ENCODE measurements at regions not wholly inside any gene's neighbourhood (a gene's known extent, or its start where the extent isn't known, plus 50 kb on each side); places are given as distances from the start of the nearest gene placed in this dataset.

DNA sequence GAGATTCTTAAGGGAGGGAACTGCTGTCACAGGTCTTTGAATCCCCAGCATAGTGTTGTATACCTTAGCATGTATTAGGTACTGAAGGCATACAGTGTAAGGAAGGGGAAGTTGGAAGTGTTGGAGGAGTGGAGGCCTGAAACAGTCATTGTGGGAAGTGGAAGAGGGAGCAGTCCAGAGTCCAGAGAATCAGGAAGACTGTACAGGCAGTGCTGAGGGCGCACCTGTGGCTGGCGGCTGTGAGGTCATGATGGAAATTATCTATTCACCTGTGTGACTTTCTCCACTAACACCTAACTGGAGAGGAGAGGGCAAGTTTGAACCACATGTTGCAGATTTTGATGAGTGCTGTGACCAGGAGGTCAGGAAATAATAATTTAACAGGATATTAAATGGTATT lies 119.7 kb upstream of the NIPBL start:
- no peak overlapping the region for H3K4me3 ChIP-seq
- H3K36me3 ChIP-seq: no peaks in the 10 kb centered on the region
- DNase-seq: no peak
- TF ChIP-seq, protein P1, sequence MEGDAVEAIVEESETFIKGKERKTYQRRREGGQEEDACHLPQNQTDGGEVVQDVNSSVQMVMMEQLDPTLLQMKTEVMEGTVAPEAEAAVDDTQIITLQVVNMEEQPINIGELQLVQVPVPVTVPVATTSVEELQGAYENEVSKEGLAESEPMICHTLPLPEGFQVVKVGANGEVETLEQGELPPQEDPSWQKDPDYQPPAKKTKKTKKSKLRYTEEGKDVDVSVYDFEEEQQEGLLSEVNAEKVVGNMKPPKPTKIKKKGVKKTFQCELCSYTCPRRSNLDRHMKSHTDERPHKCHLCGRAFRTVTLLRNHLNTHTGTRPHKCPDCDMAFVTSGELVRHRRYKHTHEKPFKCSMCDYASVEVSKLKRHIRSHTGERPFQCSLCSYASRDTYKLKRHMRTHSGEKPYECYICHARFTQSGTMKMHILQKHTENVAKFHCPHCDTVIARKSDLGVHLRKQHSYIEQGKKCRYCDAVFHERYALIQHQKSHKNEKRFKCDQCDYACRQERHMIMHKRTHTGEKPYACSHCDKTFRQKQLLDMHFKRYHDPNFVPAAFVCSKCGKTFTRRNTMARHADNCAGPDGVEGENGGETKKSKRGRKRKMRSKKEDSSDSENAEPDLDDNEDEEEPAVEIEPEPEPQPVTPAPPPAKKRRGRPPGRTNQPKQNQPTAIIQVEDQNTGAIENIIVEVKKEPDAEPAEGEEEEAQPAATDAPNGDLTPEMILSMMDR (IDR thresholded peaks at IDR 0.05): no peak
- TF ChIP-seq EP300 (IDR thresholded peaks at IDR 0.05): no peak
- TF ChIP-seq POLR2AphosphoS5 (IDR thresholded peaks at IDR 0.05): no peak
- no peak for TF ChIP-seq POLR2A (IDR thresholded peaks at IDR 0.05)
- H3K4me1 ChIP-seq: no peaks in the 10 kb centered on the region
- ATAC-seq (ENCODE audit: low FRiP score in 2 of 2): peak in 1 of 2 donors; percentile 46
- no peaks in the 10 kb centered on the region for H3K27me3 ChIP-seq
- WGBS, 2 donors: 88 to 96% methylated on average over 2 of the region's 2 CpGs
- H3K27ac ChIP-seq: no peak overlapping the region
- H3K9me3 ChIP-seq: no peaks in the 10 kb centered on the region

DNA sequence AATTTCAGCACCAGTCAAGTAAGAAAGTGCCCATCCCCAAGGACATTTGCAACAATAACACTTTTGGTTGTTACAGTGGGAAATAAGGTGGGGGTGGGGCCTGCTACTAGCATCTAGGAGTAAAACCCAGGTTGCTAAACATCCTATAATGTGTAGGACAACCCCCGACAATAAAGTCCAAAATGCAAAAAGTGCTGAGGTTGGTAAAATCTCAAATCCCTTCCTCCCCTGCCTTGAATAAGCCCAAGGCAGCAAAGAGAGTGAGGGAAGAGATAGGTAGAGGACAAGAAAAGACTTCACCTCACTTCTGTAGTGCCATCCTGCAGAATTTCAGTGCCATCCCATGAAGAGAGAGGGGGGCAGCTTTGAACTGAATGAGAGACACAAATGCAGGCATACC lies 117.5 kb upstream of the NIPBL start:
- ATAC-seq (ENCODE audit: low FRiP score in 2 of 2) (no peak), DNase-seq (no peak)
- WGBS, 2 donors: 69 to 100% methylated on average over 1 of the region's 1 CpG
- H3K27me3 ChIP-seq: no peaks in the 10 kb centered on the region
- no peaks in the 10 kb centered on the region for H3K9me3 ChIP-seq
- no peaks in the 10 kb centered on the region for H3K4me1 ChIP-seq
- no peaks in the 10 kb centered on the region for H3K36me3 ChIP-seq
- TF ChIP-seq POLR2AphosphoS5 (IDR thresholded peaks at IDR 0.05) (no peak), EP300 (IDR thresholded peaks at IDR 0.05) (no peak), POLR2A (IDR thresholded peaks at IDR 0.05) (no peak)
- TF ChIP-seq, protein P1 (IDR thresholded peaks at IDR 0.05): no peak
- H3K27ac ChIP-seq: no peak overlapping the region
- no peak overlapping the region for H3K4me3 ChIP-seq

DNA sequence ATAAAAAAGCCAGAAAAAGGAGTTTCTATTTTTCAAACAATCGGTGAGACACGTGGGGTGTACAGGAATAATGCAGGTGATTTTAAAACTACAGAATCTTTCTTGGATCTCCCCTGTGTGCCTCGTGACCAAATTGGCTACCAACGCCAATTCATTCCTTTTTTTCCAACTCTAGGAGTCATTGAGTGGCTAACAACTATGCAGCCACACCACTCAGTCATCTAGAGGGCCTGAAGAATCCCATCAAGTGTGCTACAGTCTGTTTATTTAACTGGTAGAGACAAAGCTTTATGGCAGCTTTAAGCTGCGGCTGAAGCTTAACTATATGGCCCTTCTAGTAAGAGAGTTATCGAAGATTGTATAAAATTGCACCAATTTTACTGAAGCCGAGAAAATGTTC lies 113.1 kb upstream of the NIPBL start:
- 48 to 79% methylated on average over 7 of the region's 7 CpGs for WGBS, 2 donors
- Histone ChIP-seq H3K27ac (no peak overlapping the region), H3K9me3 (no peaks in the 10 kb centered on the region), H3K27me3 (no peaks in the 10 kb centered on the region), H3K36me3 (no peaks in the 10 kb centered on the region), H3K4me3 (no peak overlapping the region), H3K4me1 (no peaks in the 10 kb centered on the region)
- ATAC-seq (ENCODE audit: low FRiP score in 2 of 2) (peak; percentile 40 to 78), DNase-seq (peak in 1 of 2 donors; percentile 62)
- TF ChIP-seq POLR2AphosphoS5 (IDR thresholded peaks at IDR 0.05): no peak
- peak in 1 of 4 donors; percentile 89 for TF ChIP-seq EP300 (IDR thresholded peaks at IDR 0.05)

DNA sequence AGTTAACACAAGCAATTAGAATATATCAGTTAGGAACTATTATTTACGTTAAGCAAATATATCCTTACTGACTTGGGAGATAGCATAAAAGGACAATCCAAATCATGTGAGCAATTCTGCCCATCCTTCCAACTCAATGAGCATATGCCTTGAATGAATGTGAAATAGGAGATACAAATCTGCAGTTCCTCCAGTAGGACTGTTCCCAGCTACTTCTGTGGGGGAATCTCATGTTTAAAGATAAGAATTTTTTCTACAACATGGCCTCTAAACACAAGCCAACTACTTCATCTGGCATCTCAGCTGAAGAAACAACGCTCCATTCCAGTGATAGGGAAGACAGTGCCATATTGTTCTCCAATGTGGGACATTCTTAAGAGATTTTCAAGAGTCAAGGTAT lies 110.7 kb upstream of the NIPBL start:
- Histone ChIP-seq H3K4me3 (no peak overlapping the region), H3K27ac (no peak overlapping the region), H3K9me3 (no peaks in the 10 kb centered on the region), H3K4me1 (no peaks in the 10 kb centered on the region), H3K36me3 (no peaks in the 10 kb centered on the region), H3K27me3 (no peaks in the 10 kb centered on the region)
- ATAC-seq (ENCODE audit: low FRiP score in 2 of 2) (no peak), DNase-seq (no peak)
- TF ChIP-seq EP300 (IDR thresholded peaks at IDR 0.05) (no peak), POLR2A (IDR thresholded peaks at IDR 0.05) (no peak), POLR2AphosphoS5 (IDR thresholded peaks at IDR 0.05) (no peak)
- TF ChIP-seq, protein P1 (IDR thresholded peaks at IDR 0.05): no peak
- 81 to 90% methylated on average over 2 of the region's 2 CpGs for WGBS, 2 donors

DNA sequence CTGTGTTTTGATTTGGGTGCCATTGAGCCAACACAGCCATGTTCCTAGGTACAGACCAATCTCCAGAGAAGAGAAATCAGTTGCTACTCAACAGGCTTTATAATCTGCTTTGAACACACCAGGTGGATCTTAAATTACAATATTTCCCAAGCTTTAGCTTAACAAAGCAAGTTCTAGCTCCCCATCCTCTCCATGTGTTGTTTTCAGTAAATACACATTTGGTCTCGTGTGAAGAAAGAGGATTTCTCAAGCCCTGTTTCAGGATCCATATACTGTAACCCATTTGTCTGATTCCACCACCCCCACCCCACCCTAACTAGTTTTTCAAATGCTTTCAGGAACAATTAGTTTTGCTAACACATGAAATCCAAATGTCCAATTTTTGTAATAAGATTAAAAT lies 109.6 kb upstream of the NIPBL start:
- WGBS, 2 donors: 65 to 88% methylated on average over 1 of the region's 1 CpG

More for the DNA sequence above, 109.6 kb upstream of the NIPBL start:
- H3K9me3 ChIP-seq: no peaks in the 10 kb centered on the region
- ATAC-seq (ENCODE audit: low FRiP score in 2 of 2) (no peak), DNase-seq (no peak)
- H3K27ac ChIP-seq: no peak overlapping the region
- H3K36me3 ChIP-seq: no peaks in the 10 kb centered on the region
- TF ChIP-seq, protein P1 (IDR thresholded peaks at IDR 0.05): no peak
- TF ChIP-seq POLR2AphosphoS5 (IDR thresholded peaks at IDR 0.05): no peak
- TF ChIP-seq POLR2A (IDR thresholded peaks at IDR 0.05): no peak
- no peak for TF ChIP-seq EP300 (IDR thresholded peaks at IDR 0.05)
- H3K27me3 ChIP-seq: no peaks in the 10 kb centered on the region
- no peak overlapping the region for H3K4me3 ChIP-seq
- no peaks in the 10 kb centered on the region for H3K4me1 ChIP-seq

Measured in upper lobe of left lung (tissue), 6 donors.